MM.1S (cell line): ENCODE measurements at regions not wholly inside any gene's neighbourhood (a gene's known extent, or its start where the extent isn't known, plus 50 kb on each side); places are given as distances from the start of the nearest gene placed in this dataset.

ENCODE experiments used
- EZH2 ChIP-seq: fragments of 300-600 bp; sonication (generic); optimal IDR thresholded peaks from 2 replicates; pipeline ENCODE3; 2017; ENCODE audit warnings: low read depth, mild to moderate bottlenecking, antibody characterized with exemption, low read length, mixed read lengths
- EZH2phosphoT487 ChIP-seq: fragments of 300-600 bp; sonication (generic); IDR thresholded peaks from 2 replicates; pipeline ENCODE4 v1.6.1; 2018; ENCODE audit warnings: antibody characterized with exemption, low read length
- TF ChIP-seq, protein P1 (sequence below): fragments of 300-600 bp; sonication (generic); IDR thresholded peaks from 2 replicates; pipeline ENCODE4 v1.5.1; 2016; ENCODE audit warnings: antibody characterized with exemption, low read length, mixed read lengths

DNA sequence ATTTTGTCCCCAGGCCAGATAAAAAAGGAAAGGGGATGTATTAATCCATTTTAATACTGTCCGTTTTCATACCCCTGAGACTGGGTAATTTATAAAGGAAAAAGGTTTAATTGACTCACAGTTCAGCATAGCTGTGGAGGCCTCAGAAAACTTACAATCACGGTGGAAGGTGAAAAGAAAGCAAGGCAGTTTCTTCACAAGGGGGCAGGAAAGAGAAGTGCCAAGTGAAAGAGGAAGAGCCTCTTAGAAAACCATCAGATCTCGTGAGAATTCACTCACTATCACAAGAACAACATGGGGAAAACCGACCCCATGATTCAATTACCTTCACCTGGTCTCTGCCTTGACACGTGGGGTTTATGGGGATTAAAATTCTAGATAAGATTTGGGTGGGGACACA is 152.5 kb downstream of the IBTK start:
- TF ChIP-seq EZH2 (no peak), EZH2phosphoT487 (no peak)
- TF ChIP-seq, protein P1, sequence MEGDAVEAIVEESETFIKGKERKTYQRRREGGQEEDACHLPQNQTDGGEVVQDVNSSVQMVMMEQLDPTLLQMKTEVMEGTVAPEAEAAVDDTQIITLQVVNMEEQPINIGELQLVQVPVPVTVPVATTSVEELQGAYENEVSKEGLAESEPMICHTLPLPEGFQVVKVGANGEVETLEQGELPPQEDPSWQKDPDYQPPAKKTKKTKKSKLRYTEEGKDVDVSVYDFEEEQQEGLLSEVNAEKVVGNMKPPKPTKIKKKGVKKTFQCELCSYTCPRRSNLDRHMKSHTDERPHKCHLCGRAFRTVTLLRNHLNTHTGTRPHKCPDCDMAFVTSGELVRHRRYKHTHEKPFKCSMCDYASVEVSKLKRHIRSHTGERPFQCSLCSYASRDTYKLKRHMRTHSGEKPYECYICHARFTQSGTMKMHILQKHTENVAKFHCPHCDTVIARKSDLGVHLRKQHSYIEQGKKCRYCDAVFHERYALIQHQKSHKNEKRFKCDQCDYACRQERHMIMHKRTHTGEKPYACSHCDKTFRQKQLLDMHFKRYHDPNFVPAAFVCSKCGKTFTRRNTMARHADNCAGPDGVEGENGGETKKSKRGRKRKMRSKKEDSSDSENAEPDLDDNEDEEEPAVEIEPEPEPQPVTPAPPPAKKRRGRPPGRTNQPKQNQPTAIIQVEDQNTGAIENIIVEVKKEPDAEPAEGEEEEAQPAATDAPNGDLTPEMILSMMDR: no peak
